DMS 273 (cell line): ENCODE measurements at regions not wholly inside any gene's neighbourhood (a gene's known extent, or its start where the extent isn't known, plus 50 kb on each side); places are given as distances from the start of the nearest gene placed in this dataset.

Experiments
- DNase-seq: peaks from one replicate; lab custom pipeline; 2025; ENCODE audit not compliant: unreplicated experiment; lab: John Stamatoyannopoulos, UW

- peak; percentile 12 for DNase-seq
These were observed 369.0 kb upstream of the CWC22 start for GRCh38 chr2:180376066-180376465.

- no peak for DNase-seq
These were observed 367.6 kb upstream of the CWC22 start for GRCh38 chr2:180374502-180375281.

DNA sequence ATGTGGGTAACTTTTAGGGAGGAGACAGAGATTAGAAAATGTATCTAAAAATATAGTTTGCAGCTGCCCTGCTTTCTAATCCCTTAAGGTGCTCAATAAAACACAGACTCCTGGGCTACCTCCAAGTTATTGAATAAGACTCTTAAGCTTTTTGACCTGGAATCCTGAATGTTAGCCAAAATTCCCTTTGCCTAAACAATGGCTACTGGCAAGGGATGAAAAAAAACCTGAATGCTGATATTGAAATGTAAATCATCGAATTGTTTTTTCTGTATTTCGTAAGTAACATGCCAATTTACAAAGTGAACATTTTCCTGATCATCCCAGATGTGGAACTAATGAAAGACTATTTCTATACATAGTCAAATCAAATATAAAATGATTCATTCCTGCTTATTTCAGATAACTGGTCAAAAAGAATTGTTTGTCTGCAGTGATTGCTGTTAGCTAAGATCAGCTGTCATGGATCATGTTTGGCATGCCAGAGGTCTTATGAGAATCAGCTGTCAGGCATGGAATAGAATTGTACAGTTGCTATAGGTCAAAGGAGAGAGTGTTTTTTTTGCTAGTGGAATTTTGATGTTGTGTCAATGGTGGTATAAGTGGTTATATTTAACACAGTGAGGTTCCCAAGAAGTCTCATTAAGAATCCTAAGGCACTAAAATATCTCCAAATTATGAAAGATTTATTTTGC is 363.6 kb upstream of the CWC22 start:
- DNase-seq: no peak

GRCh38 chr2:180368881-180369280 is 361.8 kb upstream of the CWC22 start:
- DNase-seq: no peak

- DNase-seq: no peak
These were observed 360.7 kb upstream of the CWC22 start for GRCh38 chr2:180367815-180368214.

DNA sequence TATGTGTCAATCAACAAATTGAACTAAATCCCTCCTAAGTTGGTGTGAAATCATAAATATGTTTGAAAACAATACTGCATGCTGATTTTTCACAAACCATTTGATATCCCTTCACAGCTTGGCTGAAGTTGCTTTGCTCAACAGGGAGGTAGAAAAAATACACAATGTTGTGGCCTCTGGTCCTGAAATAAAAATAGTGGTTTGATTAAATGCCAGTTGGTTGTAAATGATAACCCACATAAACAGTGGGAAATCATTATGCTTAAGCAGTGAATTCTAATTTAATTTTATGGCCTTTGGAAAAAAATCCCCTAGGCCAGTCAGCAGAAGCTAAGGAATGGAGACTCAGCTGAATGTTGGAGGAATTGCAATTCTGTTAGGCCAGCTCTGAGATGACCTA is 359.4 kb upstream of the CWC22 start:
- DNase-seq: no peak

DNA sequence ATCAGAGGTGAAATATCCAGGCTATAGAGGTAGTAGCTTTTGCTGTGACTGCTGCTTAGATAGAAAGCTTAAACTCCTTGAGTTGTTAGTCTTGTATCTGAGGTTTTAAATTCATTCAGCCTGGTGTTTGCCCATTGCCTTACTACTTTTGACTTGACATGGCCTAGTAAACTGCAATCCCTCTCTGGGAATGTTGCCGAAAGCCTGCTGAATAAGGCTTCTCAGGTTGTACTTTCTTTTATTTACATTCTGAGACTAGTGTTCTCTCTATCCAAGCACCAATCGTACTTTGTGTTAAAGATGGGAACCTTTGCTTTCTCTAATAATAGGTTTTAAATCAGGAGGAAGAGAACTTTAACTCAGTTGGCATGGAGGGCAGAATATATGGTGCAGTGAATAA is 357.6 kb upstream of the CWC22 start:
- no peak for DNase-seq

DNA sequence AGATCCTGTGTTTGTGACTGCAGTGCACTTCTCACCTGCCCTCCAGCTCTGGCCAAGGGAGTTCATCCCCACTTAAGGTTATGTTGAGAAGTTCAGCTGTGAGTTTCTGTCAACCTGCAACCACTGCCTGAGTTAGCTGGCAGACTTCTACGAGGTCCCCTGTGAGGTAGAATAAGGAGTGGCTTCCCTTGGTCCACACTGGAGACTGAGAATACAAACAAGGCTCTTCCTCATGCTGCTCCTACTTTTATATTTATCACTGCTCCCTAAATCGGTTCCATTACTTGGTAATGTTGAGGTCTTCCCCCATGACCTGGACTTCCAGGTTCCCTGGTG is 353.2 kb upstream of the CWC22 start:
- DNase-seq: no peak

- DNase-seq: peak; percentile 46
These were observed 352.6 kb upstream of the CWC22 start for GRCh38 chr2:180359522-180360282.

DNA sequence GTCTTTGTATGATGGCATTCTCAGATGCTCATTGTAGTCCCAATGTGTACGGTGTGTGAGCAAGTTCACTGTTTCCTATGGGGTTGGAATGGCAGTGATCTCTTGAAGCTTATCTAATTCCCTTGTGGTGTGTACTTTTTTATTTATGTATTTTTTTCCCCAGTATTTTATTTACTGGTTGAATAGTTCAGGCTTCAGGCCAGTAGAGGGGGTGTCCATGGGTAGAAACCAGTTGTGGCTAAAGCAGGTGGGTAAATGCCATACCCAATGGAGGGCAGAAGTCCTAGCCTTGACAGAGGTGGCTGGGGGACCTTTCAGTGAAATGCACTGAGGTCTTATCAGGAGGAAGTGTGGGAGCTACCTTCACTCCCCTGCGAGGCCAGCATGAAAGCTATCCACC is 351.4 kb upstream of the CWC22 start:
- DNase-seq: no peak

GRCh38 chr2:180356676-180357075 is 349.6 kb upstream of the CWC22 start:
- DNase-seq: no peak

DNA sequence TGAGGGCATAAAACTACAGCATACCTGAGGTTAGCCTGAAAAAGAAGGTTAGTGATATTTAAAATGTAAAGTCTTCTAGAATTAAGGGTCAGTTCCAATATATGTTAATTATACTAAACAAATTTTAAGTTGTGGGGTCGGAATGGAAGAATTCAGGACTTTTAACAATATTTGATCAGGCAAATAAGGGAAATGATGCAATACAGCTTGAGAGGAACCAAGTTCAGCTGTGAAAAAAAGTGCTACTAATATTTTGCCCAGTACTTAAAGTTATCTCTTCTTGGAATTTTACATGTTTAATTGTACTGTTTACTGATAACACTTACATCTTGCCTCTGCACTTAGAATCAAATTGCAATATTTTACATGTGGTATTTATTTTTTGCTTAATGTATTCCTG is 345.5 kb upstream of the CWC22 start:
- no peak for DNase-seq

- no peak for DNase-seq
These were observed 342.7 kb upstream of the CWC22 start for GRCh38 chr2:180349809-180350208.

DNA sequence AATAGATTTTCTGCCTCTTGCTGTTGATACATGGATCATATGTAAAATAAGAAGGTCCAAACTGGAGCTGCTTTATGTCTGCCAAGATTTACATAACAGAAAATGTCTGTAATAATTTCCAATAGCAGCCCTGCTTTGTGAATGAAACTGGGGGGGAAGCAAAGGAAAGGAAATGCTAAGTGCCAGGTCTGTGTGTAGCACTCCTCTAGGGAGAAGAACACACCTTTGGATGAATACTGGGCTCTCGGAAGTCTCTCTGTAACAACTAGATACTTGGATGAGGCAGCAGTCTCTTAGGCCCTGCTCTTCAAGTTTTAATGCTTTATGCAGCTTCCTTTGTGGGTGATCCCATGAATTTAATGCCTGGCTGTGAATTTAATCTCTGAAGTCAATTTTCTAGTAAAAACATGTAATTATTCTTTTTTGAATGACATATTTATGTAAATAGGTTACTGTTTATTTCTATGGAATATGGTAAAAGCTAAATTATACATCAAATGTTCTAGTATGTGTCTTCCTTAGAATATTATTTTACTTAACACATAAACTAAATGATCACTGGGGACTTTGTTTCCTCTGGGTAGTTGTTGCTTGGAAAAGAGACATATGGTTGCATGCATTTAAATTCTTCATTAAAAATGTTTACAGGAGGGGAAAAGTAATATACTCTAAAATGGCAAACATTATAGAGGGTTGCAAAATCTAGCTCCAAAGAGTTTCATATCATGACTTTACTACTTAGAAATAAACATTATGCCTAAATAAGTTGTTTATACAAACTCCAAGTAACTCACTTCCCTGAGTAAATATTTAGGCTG is 336.6 kb upstream of the CWC22 start:
- peak; percentile 35 for DNase-seq

DNA sequence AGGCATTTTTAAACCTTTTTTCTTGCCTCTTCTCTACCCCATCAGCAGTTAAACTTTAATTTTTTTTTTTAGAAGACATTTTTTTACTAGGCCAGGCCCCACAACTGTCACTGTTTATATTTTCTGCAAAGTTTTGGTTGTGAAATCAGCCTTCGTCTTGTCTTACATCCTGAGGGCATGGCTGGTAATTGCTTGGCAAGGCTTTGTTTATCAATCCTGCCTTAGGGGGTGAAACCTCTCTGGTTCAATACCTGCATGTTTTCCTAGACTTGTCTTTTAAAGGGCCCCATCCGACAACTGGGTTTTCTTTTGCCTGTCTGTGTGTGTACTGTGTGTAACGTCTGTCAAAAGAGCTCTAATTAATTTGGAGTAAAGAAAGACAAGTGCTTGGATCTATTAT is 330.0 kb upstream of the CWC22 start:
- DNase-seq: no peak

- DNase-seq: no peak
These were observed 329.5 kb upstream of the CWC22 start for GRCh38 chr2:180336550-180336949.

GRCh38 chr2:180334514-180334913 is 327.4 kb upstream of the CWC22 start:
- no peak for DNase-seq

DNA sequence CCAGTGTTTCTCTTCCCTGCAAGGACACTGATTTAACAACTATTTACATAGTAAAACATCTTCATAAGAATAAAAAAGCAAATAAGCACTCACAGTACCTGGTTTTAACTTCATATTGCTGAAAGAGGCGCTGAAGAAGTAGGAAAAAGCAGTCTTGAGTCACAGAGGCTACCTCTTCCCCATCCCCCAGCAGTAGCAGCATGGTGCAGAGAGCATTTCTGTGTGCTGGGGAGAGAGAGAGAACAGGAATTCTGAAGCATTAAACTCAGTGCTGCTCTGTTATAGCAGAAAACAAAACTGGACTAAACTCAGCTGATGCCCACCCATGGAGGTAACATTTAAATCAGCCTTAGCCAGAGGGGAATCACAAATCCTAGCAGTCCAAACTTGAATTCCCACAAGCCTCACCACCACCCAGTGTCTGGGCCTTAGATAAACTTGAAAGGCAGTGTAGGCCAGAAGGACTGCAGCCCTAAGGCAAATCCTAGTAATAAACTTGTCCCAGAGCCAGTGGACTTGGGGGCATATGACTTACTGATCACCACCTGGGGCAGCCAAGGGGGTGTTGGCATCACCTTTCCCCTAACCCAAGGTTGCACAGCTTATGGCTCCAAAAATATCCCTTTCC is 321.8 kb upstream of the CWC22 start:
- DNase-seq: no peak

DNA sequence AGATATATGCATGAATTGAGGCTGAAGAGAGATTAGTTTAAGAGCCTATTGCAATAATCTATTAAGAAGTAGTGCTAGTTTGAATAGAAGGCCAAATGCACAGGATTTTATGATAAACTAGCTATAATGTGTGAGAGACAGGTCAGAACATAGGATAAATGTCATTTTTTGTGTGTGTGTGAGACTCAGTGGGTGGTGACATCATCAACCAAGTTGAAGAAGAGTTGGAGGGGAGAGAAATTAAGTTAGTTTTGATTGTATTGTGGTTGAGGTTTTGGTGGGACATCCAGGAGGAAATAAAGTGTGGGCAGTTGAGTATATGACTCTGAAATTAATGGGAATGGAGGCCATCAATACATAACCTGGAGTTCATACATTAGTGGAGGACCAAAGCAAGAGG is 320.1 kb upstream of the CWC22 start:
- DNase-seq: no peak

GRCh38 chr2:180325416-180326120 is 318.5 kb upstream of the CWC22 start:
- DNase-seq: peak; percentile 78
